ENCODE measurements at regions not wholly inside any gene's neighbourhood (a gene's known extent, or its start where the extent isn't known, plus 50 kb on each side); places are given as distances from the start of the nearest gene placed in this dataset.

DNA sequence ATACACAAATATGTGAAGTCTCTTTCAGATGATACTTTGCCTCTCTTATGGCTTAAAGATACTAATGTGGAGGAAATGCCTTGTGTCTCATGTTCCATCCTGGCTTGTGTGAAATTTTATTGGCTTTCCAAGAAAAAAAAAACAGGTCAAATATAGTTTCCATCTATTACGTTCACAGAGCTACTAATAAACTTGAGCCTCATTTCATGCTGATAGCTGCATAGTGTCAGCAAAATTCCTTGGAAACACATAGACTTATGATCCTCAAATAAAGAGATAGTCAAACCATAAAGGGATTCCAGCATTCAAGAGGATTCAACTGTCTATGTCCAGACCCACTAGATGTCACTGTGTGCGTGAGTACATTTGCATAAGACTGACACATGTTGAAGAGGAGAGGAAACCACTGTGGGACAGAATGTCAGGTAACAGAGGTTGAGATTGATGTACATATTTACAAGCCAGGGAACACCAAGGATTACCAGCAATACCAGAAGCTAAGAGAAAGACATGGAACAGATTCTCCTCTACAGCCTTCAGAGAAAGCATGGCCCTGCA lies 266.6 kb downstream of the COL12A1 start:
- Histone ChIP-seq H3K9me3 (no peaks in the 10 kb centered on the region), H3K4me1 (no peaks in the 10 kb centered on the region), H3K4me3 (no peak overlapping the region), H3K27ac (no peak overlapping the region), H3K27me3 (ENCODE audit: low read depth) (no peaks in the 10 kb centered on the region), H3K36me3 (no peaks in the 10 kb centered on the region)
- ATAC-seq (no peak), DNase-seq (no peak)
- TF ChIP-seq, protein P1, sequence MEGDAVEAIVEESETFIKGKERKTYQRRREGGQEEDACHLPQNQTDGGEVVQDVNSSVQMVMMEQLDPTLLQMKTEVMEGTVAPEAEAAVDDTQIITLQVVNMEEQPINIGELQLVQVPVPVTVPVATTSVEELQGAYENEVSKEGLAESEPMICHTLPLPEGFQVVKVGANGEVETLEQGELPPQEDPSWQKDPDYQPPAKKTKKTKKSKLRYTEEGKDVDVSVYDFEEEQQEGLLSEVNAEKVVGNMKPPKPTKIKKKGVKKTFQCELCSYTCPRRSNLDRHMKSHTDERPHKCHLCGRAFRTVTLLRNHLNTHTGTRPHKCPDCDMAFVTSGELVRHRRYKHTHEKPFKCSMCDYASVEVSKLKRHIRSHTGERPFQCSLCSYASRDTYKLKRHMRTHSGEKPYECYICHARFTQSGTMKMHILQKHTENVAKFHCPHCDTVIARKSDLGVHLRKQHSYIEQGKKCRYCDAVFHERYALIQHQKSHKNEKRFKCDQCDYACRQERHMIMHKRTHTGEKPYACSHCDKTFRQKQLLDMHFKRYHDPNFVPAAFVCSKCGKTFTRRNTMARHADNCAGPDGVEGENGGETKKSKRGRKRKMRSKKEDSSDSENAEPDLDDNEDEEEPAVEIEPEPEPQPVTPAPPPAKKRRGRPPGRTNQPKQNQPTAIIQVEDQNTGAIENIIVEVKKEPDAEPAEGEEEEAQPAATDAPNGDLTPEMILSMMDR (IDR thresholded peaks at IDR 0.05): no peak
- intact Hi-C loops (cut with DNase I): no loop called here

DNA sequence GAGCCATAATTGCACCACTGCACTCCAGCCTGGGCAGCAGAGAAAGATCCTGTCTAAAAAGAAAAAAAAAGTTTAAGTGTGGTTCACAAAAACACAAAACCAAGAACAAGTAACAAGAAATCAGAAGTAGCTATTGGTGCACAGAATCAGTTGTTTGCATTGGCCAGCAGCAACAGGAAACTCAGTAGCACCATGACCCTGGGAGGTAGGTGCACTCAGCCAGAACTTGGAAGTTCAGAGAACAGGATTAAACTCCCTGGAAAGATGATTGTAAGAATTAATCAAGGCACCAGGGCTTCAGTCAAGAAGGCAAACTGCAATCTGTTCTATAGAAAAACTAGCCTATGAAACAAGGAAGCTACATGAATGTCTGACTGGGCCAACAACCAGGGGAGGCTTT lies 267.9 kb downstream of the COL12A1 start:
- ATAC-seq (no peak), DNase-seq (no peak)
- Histone ChIP-seq H3K9me3 (no peaks in the 10 kb centered on the region), H3K4me1 (no peaks in the 10 kb centered on the region), H3K4me3 (no peak overlapping the region), H3K27me3 (ENCODE audit: low read depth) (no peaks in the 10 kb centered on the region), H3K27ac (no peak overlapping the region), H3K36me3 (no peaks in the 10 kb centered on the region)
- TF ChIP-seq, protein P1 (IDR thresholded peaks at IDR 0.05): no peak
- intact Hi-C loops (cut with DNase I): no loop called here

DNA sequence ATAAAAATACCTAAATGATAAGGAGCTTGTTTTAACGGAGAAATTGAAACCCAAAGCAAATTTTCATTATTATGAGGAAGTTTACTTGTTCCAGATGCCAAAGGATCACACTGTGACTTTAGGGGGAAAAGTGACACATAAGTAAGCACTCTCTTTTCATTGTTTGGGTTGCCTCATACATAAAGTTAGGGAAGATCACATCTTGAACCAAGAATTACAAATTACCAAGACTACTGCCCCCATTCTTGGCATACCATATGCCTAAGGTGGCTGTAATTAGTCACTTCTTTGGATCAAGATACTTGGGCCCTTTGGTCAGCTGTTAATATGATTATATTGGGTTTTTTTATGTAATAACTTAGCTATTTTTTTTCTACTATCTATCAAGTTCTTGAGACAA lies 269.0 kb downstream of the COL12A1 start:
- Histone ChIP-seq H3K4me3 (no peak overlapping the region), H3K9me3 (no peaks in the 10 kb centered on the region)
- TF ChIP-seq, protein P1 (IDR thresholded peaks at IDR 0.05): no peak

DNA sequence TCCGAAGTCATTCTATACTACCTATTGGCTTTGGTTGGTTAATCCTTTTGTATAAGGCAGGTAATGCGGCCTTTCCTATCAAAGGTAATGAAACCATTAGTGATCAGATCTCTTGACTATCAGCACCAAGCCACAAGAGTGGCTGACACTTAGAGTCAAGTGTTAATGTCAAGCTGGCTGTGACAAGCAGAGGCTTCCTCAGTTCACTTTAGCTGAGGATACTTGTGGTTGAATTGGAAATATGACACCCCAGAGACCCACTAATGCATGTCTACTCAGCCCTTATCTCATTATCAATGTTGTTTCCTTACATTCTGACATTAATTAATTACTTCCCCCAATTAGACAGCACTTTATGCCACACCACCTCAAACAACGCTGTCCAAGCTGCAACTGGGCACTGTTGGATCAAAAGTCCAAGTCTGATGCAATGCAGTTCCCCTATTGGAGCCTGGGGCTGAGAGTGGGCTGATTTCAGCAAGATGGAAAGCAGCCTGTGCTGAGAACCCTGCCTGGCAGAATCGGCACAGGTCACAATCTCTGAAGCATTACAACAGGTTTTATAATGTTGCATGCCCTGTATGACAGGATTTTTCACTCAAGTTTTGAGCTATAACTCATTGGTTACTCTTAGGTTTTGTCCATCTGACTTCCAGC lies 273.5 kb downstream of the COL12A1 start:
- ATAC-seq: no peak
- H3K9me3 ChIP-seq: no peaks in the 10 kb centered on the region
- no peak overlapping the region for H3K4me3 ChIP-seq
- no peaks in the 10 kb centered on the region for H3K36me3 ChIP-seq
- TF ChIP-seq, protein P1 (IDR thresholded peaks at IDR 0.05): no peak
- H3K27me3 ChIP-seq (ENCODE audit: low read depth): no peaks in the 10 kb centered on the region
- no peak for DNase-seq
- H3K27ac ChIP-seq: no peak overlapping the region
- H3K4me1 ChIP-seq: no peaks in the 10 kb centered on the region
- intact Hi-C loops (cut with DNase I): no loop called here

More for the DNA sequence above, 269.0 kb downstream of the COL12A1 start:
- ATAC-seq: no peak
- no peak for DNase-seq
- Histone ChIP-seq H3K27ac (no peak overlapping the region), H3K4me1 (no peaks in the 10 kb centered on the region), H3K27me3 (ENCODE audit: low read depth) (no peaks in the 10 kb centered on the region), H3K36me3 (no peaks in the 10 kb centered on the region)
- intact Hi-C loops (cut with DNase I): no loop called here

DNA sequence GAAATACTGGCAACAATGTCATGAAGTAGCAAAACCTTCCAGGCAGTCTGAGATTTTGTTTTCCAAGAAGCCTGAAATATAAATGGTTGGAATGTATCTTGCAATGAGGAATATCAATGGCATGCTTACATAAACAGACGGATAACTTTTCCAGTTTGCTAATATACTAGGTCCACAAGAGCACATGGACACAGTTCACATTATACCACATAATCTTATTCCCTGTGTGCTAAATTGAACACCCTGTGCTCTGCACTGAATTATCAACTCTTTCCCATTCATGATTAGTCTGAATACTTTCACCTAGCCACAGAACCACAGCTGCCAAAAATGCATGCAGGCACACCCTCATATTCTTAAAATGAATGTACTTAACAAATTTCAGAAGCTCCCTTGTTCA lies 274.3 kb downstream of the COL12A1 start:
- Histone ChIP-seq H3K27ac (no peak overlapping the region), H3K4me1 (no peaks in the 10 kb centered on the region), H3K9me3 (no peaks in the 10 kb centered on the region), H3K27me3 (ENCODE audit: low read depth) (no peaks in the 10 kb centered on the region), H3K36me3 (no peaks in the 10 kb centered on the region), H3K4me3 (no peak overlapping the region)
- ATAC-seq (no peak), DNase-seq (no peak)
- TF ChIP-seq, protein P1 (IDR thresholded peaks at IDR 0.05): no peak
- intact Hi-C loops (cut with DNase I): no loop called here
